Kidney (tissue), 13 donors: ENCODE measurements at regions not wholly inside any gene's neighbourhood (a gene's known extent, or its start where the extent isn't known, plus 50 kb on each side); places are given as distances from the start of the nearest gene placed in this dataset.
A peak's percentile ranks its signal among the peaks of the same experiment; 100 is the strongest.

Experiments used
- DNase-seq, 5 donors: peaks; one replicate each; pipeline ENCODE4 v3.0.0-alpha.2; 2013 to 2020
- FAIRE-seq: peaks from 2 replicates; lab custom pipeline; 2012; peaks lifted over from hg19 to GRCh38; lab: Jason Lieb, UNC
- H3K27ac ChIP-seq, 2 donors: one replicate each; pipeline ENCODE4 v1.7.0; 2013; ENCODE audit warnings: low read depth in 2 of 2, low read length in 2 of 2, inconsistent platforms in 1 of 2
- H3K27me3 ChIP-seq: one replicate; pipeline ENCODE4 v1.7.1; 2013; ENCODE audit warnings: low read length, inconsistent platforms; ENCODE audit not compliant: control insufficient read depth, insufficient read depth
- H3K36me3 ChIP-seq, 3 donors: one replicate each; pipeline versions ENCODE4 v1.7.0 to v1.7.1; 2013; ENCODE audit warnings: low read length in 3 of 3, control low read depth in 1 of 3, inconsistent platforms in 1 of 3; ENCODE audit not compliant: insufficient read depth in 3 of 3, control insufficient read depth in 2 of 3
- H3K4me1 ChIP-seq, 3 donors: one replicate each; pipeline versions ENCODE4 v1.7.0 to v1.7.1; 2013; ENCODE audit warnings: low read length in 3 of 3, inconsistent platforms in 1 of 3, low read depth in 1 of 3; ENCODE audit not compliant: control insufficient read depth in 2 of 3, insufficient read depth in 2 of 3
- H3K4me3 ChIP-seq, 3 donors: one replicate each; pipeline versions ENCODE4 v1.7.0 to v1.8.1; 2013; ENCODE audit warnings: low read length in 3 of 3, control low read depth in 1 of 3, inconsistent platforms in 1 of 3
- H3K9ac ChIP-seq, 3 donors: one replicate each; pipeline versions ENCODE4 v1.7.0 to v1.7.1; 2013; ENCODE audit warnings: low read length in 3 of 3, control low read depth in 1 of 3, inconsistent platforms in 1 of 3
- H3K9me3 ChIP-seq, 3 donors: one replicate each; pipeline versions ENCODE4 v1.7.0 to v1.7.1; 2013; ENCODE audit warnings: low read length in 3 of 3, control low read depth in 1 of 3, inconsistent platforms in 1 of 3; ENCODE audit not compliant: control insufficient read depth in 2 of 3, insufficient read depth in 1 of 3
- CTCF ChIP-seq: IDR thresholded peaks from 3 replicates; pipeline ENCODE4 v1.5.1; 2012; ENCODE audit warnings: mild to moderate bottlenecking, moderate library complexity, borderline replicate concordance; ENCODE audit not compliant: insufficient read depth; ENCODE audit errors: extremely low read depth
- intact Hi-C: fragments of 100-400 bp; cut with DNase I; formaldehyde crosslinking; loops from one replicate; pipeline ENCODE4 v1.11.1; 2022
- donor health status: control.
- donor health status: control.
- donor health status: control.
- donor health status: control.
- donor health status: control.
- donor health status: DM: yes; HTN: yes; CAD: no.
- donor health status: Normal renal cell carcinoma (clear cell type).

DNA sequence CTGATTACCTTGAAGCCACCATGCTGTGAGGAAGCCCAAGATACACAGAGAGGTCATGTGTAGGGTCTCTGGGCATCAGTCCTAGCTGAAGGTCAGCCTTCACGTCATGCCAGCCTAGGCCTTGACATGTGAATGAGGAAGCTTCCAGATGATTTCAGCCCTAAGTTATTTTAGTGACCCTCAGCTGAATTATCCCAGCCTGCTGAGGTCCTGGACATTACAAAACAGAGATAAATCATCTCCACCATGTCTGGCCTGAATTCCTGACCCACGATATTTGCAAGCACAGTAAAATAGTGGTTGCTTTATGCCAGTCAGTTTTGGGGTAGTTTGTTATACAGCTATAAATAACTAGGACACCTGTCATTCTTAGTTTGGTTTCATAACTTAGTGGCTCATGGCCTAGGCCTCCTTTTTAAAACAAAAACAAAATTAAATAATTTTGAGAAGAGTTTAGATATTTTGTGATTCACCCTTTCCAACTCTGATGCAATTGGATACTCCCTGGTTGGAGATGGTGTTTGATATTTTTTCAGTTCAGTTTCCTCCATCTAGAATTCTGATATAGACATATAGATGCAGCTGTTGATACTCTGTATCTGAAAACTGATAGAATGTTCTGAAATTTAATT, 571.3 kb upstream of the CLINT1 start:
- Histone ChIP-seq H3K4me1 (no peaks in the 10 kb centered on the region), H3K4me3 (no peak overlapping the region), H3K27me3 (no peaks in the 10 kb centered on the region), H3K9me3 (peaks cover 0 to 7% (median 0%) of the 10 kb centered on the region in 3 donors), H3K27ac (no peak overlapping the region), H3K9ac (no peak overlapping the region), H3K36me3 (no peaks in the 10 kb centered on the region)
- no peak for TF ChIP-seq CTCF
- FAIRE-seq, result no peak
- no peak for DNase-seq
- intact Hi-C loops, result no loop called here

GRCh38 chr5:158429564-158429963, 570.6 kb upstream of the CLINT1 start:
- H3K27me3 ChIP-seq, result no peaks in the 10 kb centered on the region
- intact Hi-C loops, result no loop called here
- H3K36me3 ChIP-seq, result no peaks in the 10 kb centered on the region
- H3K27ac ChIP-seq, result no peak overlapping the region
- peaks cover 0 to 7% (median 0%) of the 10 kb centered on the region in 3 donors for H3K9me3 ChIP-seq
- no peaks in the 10 kb centered on the region for H3K4me1 ChIP-seq
- H3K9ac ChIP-seq, result no peak overlapping the region
- no peak for TF ChIP-seq CTCF
- DNase-seq, result peak in 1 of 5 donors; percentile 3
- no peak overlapping the region for H3K4me3 ChIP-seq
- no peak for FAIRE-seq

DNA sequence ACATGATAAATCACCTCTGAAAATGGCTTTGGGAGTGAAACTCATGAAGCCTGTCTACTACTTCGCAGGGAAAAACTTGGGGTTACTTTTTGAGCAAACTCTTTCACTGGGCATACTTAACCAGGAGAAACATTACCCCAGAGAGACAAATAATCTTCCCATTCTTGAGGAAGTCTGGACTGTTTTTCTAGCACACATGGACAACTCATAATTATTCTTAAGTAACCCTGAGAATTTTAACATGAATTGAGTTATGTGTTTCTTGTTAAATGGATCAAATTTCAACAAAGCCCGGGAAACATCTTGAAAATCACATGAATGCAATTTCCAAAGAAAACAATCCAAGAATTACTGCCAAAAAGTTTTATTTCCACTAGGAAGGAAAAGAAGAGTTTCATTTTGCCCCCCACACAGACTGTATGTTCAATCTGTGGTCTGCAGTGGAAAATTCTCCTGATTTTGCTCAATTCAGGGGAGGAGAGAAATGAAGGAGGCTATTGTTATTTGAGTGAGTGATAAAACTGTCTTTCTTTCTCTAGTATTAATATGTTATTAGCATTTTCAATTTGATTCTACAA, 564.8 kb upstream of the CLINT1 start:
- intact Hi-C loops, result no loop called here

More for the DNA sequence above, 564.8 kb upstream of the CLINT1 start:
- Histone ChIP-seq H3K9ac (no peak overlapping the region), H3K27me3 (no peaks in the 10 kb centered on the region), H3K36me3 (no peaks in the 10 kb centered on the region), H3K9me3 (no peaks in the 10 kb centered on the region), H3K4me1 (no peaks in the 10 kb centered on the region), H3K4me3 (no peak overlapping the region), H3K27ac (no peak overlapping the region)
- no peak for FAIRE-seq
- peak in 2 of 5 donors; percentile 47 to 73 for DNase-seq
- TF ChIP-seq CTCF, result no peak
